ENCODE measurements at regions not wholly inside any gene's neighbourhood (a gene's known extent, or its start where the extent isn't known, plus 50 kb on each side); places are given as distances from the start of the nearest gene placed in this dataset.

DNA sequence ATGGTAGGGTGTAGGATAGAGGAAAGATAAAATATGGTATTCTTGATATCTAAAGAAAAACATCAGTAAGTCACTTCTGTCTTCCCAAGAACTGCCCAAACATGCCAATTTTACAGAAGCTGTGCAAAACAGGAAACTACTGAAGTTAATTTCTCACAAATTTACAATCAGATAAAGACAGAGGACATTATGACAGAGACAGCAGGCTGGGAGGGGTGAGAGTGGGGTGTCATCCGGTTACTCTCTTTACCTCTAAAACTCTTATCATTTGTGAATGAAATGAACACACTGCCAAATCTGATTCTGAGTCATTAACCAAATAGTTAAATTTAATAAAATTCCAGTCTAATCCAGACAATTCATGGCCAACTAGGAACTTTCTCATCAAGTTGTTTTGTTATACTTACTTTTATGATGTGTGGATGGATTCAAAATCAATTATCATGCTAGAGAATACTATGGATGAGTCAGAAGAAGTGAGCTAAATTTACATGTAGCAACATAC, 323.2 kb upstream of the MEX3C start:
- Histone ChIP-seq H3K9ac (ENCODE audit: low read depth, low read length) (no peak overlapping the region), H3K4me1 (ENCODE audit: insufficient read depth, low read length) (peaks cover 24% of the 10 kb centered on the region), H3K9me3 (ENCODE audit: control insufficient read depth, insufficient read depth, low read length) (no peaks in the 10 kb centered on the region), H3K36me3 (ENCODE audit: insufficient read depth, low read length) (no peaks in the 10 kb centered on the region)

DNA sequence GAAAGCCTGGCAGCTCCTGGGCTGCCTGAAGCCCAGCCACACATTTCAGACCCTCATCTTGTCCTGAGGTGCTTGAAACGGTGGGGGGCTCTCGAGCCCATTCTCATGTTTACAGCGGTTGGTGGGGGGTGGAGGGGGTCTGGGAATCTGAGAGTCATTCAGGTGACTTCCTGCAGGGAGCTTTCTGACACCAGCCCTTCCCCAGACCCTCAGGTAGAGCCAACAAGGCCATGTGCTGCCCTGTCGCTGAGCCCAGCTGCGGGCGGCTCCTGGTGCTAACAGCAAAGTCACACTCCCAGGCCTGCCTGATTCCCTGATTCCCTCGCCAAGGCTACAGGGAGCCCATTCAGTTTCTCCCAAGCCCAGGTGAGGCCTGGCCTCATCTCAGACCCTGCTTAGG, 324.9 kb upstream of the MEX3C start:
- no peaks in the 10 kb centered on the region for H3K36me3 ChIP-seq (ENCODE audit: insufficient read depth, low read length)
- peaks cover 24% of the 10 kb centered on the region for H3K4me1 ChIP-seq (ENCODE audit: insufficient read depth, low read length)
- no peaks in the 10 kb centered on the region for H3K9me3 ChIP-seq (ENCODE audit: control insufficient read depth, insufficient read depth, low read length)
- H3K9ac ChIP-seq (ENCODE audit: low read depth, low read length): no peak overlapping the region

DNA sequence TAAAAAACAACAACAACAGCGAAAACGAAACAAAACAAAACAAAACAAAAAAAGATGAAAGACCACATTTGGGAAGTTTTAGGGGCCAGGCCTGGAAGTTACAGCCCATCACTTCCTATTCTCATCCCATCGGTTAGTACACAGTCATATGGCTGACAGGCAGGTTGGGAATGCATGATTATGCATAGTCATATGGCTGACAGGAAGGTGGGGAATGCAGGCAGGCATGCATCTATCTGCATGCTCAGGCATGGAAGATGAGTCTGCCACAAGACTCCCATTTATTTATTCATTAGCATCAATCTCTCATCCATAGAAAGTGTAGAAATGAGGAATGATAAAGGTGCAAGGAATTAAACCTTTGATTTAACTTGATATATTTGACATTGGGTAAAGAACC, 325.3 kb upstream of the MEX3C start:
- Histone ChIP-seq H3K9ac (ENCODE audit: low read depth, low read length) (no peak overlapping the region), H3K9me3 (ENCODE audit: control insufficient read depth, insufficient read depth, low read length) (no peaks in the 10 kb centered on the region), H3K36me3 (ENCODE audit: insufficient read depth, low read length) (no peaks in the 10 kb centered on the region), H3K4me1 (ENCODE audit: insufficient read depth, low read length) (peaks cover 24% of the 10 kb centered on the region)

DNA sequence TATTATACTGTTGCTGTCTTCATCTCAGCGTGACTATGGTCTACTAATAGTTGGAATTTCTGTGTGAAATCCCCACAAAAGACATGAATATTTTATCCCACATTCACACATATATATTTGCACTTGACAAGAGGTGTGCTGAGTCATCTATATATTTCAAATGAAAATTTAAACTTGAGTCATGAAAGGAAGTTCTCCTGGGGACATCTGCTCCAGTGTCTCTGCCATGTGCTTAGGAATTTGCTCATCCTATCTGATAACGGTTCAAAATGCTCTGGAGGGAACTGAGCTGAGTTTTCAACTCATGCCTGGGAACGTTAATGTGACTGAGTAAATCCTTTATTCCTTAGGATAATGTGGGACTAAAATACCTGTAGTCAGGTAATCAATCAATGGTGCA, 326.2 kb upstream of the MEX3C start:
- no peak overlapping the region for H3K9ac ChIP-seq (ENCODE audit: low read depth, low read length)
- peaks cover 24% of the 10 kb centered on the region for H3K4me1 ChIP-seq (ENCODE audit: insufficient read depth, low read length)
- no peaks in the 10 kb centered on the region for H3K36me3 ChIP-seq (ENCODE audit: insufficient read depth, low read length)
- H3K9me3 ChIP-seq (ENCODE audit: control insufficient read depth, insufficient read depth, low read length): no peaks in the 10 kb centered on the region

DNA sequence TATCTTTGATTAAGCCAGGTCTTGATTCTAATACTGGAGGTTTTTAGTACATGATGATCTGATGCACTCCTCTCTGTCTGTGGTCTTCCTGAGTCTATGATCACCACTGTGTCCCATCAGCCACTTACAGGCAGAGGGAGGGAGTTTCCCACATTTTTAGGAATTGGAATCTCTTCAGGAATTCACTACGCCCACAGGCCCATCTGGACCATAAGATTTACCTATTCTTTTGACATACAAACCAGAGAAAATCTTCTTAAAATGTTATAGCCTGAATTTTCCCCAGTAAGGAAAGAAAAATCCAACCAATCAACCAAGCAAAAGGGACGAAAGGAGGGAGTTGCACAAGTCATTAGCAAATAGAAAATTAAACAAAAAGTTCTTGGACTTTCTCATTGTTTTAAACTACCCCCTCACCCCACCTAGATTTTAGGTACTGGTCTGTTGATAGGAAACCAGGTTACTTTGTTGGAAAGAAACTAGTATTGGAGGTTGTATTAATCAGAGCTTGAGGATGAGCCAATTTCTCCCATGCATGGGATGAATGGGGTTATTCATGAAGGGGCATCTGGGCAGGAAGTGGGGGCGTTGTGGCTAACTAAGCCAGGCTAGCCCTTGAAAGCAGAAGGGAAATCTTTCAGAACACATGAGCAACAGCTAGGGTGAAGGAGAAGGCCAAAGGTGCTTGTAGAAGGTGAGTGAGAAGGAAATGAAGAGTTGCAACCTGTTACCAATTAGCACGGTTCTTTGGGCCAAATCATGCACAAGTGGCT, 328.2 kb upstream of the MEX3C start:
- Histone ChIP-seq H3K4me1 (ENCODE audit: insufficient read depth, low read length) (peaks cover 18% of the 10 kb centered on the region), H3K9ac (ENCODE audit: low read depth, low read length) (no peak overlapping the region), H3K9me3 (ENCODE audit: control insufficient read depth, insufficient read depth, low read length) (no peaks in the 10 kb centered on the region), H3K36me3 (ENCODE audit: insufficient read depth, low read length) (no peaks in the 10 kb centered on the region)

DNA sequence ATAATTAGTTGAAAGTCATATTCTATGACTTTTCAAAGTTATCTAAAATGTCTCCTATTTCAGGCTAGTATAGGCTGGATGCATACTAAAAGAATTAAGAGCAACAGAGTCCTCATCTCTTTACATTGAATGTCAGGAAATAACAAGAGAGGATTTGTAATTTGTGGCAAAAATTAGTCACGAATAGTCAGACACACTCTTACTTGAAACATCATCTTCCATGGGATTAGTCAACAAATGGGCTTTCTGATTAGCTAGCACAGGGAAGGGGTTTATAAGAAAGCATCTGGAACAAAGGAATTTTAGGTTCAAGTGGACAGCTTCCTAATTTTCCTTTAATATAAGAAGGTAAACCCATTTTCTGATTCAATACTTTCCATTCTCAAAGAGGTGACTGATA, 330.3 kb upstream of the MEX3C start:
- peaks cover 11% of the 10 kb centered on the region for H3K4me1 ChIP-seq (ENCODE audit: insufficient read depth, low read length)
- H3K9ac ChIP-seq (ENCODE audit: low read depth, low read length): no peak overlapping the region
- H3K9me3 ChIP-seq (ENCODE audit: control insufficient read depth, insufficient read depth, low read length): no peaks in the 10 kb centered on the region
- no peaks in the 10 kb centered on the region for H3K36me3 ChIP-seq (ENCODE audit: insufficient read depth, low read length)

DNA sequence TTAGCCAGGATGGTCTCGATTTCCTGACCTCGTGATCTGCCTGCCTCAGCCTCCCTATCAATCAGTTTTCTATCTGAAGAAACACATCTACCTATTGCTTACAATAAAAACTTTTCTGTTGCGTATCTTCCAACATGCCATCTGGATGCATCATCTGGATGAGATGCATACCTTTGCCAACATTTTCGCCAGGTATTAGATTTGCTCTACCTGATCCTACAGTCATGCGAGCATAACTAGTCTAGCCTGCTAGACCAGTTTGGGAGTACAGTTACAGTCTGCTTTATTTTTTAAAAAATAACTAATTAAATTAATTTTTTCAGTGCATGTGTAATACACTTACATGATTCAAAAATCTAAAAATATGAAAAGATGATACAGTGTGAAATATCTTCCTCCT, 334.0 kb upstream of the MEX3C start:
- no peaks in the 10 kb centered on the region for H3K9me3 ChIP-seq (ENCODE audit: control insufficient read depth, insufficient read depth, low read length)
- H3K36me3 ChIP-seq (ENCODE audit: insufficient read depth, low read length): no peaks in the 10 kb centered on the region
- H3K4me1 ChIP-seq (ENCODE audit: insufficient read depth, low read length): no peaks in the 10 kb centered on the region
- H3K9ac ChIP-seq (ENCODE audit: low read depth, low read length): no peak overlapping the region

DNA sequence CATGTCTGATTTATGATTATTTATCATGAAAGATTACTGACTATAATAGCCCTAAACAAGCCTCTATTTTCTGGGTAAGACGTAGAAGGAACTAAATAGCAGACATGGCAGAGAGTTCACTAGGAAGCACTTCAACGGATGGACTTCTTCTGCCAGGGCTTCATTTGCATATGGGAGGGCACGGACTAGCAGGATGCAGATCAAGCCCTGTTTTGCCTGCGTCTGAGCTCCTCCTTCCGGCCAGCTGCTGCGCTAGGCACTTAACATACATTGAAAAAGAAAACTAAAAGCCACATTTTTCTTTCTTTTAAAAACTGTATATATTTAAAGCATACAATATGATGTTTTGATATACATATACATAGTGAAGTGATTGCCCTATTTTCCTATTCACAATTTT, 340.0 kb upstream of the MEX3C start:
- Histone ChIP-seq H3K9me3 (ENCODE audit: control insufficient read depth, insufficient read depth, low read length) (no peaks in the 10 kb centered on the region), H3K4me1 (ENCODE audit: insufficient read depth, low read length) (peaks cover 6% of the 10 kb centered on the region; the same call in 1 of the 2 replicates), H3K9ac (ENCODE audit: low read depth, low read length) (no peak overlapping the region), H3K36me3 (ENCODE audit: insufficient read depth, low read length) (no peaks in the 10 kb centered on the region)

DNA sequence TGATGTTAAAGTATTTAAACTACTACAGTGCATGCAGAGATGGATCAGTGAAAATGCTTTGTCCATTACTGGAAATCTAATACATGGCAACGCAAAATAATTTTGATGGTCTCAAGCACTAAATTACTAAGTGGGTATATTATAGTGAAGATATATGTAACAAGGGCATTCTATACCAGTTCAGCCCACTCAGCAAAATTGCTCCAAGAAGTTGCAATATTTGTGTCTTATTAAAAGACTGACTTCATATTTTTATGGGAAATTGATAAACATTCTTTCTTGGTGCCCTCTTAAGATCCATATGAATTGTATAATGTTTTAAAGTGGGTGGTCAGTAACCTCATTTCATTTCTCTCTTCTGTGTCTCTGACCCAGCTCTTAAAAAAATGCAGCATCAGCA, 343.1 kb upstream of the MEX3C start:
- Histone ChIP-seq H3K9ac (ENCODE audit: low read depth, low read length) (no peak overlapping the region), H3K4me1 (ENCODE audit: insufficient read depth, low read length) (peaks cover 6% of the 10 kb centered on the region; the same call in 1 of the 2 replicates), H3K36me3 (ENCODE audit: insufficient read depth, low read length) (no peaks in the 10 kb centered on the region), H3K9me3 (ENCODE audit: control insufficient read depth, insufficient read depth, low read length) (no peaks in the 10 kb centered on the region)

DNA sequence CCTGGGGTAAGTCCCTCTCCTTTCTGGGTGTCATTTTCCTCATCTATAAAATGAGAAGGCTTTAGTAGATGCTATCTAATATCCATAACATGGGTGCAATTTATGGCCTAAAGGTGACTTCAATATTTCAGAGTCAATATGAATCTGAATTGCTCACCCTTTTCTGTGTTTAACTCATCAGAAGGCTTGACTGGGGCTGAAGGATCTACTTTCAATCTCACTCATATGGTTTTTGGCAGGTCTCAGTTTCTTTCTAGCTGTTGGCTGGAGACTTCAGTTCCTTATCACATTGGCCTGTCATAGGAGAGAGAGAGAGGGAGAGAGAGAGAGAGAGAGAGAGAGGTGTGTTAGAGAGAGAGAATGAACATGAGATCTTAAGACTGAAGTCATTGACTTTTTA, 343.7 kb upstream of the MEX3C start:
- no peak overlapping the region for H3K9ac ChIP-seq (ENCODE audit: low read depth, low read length)
- H3K36me3 ChIP-seq (ENCODE audit: insufficient read depth, low read length): no peaks in the 10 kb centered on the region
- peaks cover 6% of the 10 kb centered on the region; the same call in 1 of the 2 replicates for H3K4me1 ChIP-seq (ENCODE audit: insufficient read depth, low read length)
- no peaks in the 10 kb centered on the region for H3K9me3 ChIP-seq (ENCODE audit: control insufficient read depth, insufficient read depth, low read length)

DNA sequence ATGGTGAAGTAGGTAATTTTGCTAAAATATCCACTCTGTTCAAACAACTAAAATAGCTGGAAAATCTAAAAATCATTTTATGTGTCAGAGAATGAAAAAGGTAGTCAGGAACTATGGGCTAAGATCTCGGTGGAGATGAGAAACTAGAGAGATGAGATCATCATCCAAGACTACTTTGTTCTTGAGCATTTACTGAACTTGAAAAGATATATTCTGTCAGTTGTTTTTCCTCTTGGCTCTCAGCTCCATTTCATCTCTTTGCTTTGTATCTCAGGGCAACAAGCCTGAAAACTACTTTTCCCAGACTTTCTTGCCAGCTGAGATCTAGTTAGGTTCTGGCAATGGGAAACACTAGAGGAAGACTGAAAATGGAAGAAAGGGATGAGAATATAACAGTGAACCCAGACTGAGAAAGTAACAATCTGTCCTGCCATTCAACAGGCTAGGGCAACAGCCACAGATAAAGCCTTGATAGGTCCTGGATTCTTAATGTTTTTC, 346.2 kb upstream of the MEX3C start:
- Histone ChIP-seq H3K36me3 (ENCODE audit: insufficient read depth, low read length) (no peaks in the 10 kb centered on the region), H3K9ac (ENCODE audit: low read depth, low read length) (no peak overlapping the region)

DNA sequence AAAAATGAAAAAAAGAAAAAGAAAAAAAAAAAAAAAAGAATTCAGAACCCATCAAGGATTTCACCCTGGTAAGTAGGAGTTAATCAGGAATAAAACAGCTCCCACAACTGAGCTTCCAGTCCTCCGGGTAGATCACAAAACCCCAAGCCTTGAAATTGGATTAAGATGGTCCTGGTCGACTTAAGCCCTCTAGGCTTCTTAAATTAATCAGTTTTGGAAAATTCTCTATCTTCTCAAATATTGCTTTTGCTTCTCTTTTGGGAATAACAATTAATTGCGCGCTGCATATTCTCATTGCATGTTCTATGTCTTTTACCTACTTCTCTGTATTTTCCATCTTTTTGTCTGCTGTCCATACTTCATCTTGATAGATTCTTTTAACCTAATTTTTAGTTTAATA, 348.0 kb upstream of the MEX3C start:
- H3K9me3 ChIP-seq (ENCODE audit: control insufficient read depth, insufficient read depth, low read length): no peaks in the 10 kb centered on the region
- no peaks in the 10 kb centered on the region for H3K36me3 ChIP-seq (ENCODE audit: insufficient read depth, low read length)
- no peaks in the 10 kb centered on the region for H3K4me1 ChIP-seq (ENCODE audit: insufficient read depth, low read length)
- no peak overlapping the region for H3K9ac ChIP-seq (ENCODE audit: low read depth, low read length)

More for the DNA sequence above, 346.2 kb upstream of the MEX3C start:
- H3K4me1 ChIP-seq (ENCODE audit: insufficient read depth, low read length): no peaks in the 10 kb centered on the region
- H3K9me3 ChIP-seq (ENCODE audit: control insufficient read depth, insufficient read depth, low read length): no peaks in the 10 kb centered on the region

DNA sequence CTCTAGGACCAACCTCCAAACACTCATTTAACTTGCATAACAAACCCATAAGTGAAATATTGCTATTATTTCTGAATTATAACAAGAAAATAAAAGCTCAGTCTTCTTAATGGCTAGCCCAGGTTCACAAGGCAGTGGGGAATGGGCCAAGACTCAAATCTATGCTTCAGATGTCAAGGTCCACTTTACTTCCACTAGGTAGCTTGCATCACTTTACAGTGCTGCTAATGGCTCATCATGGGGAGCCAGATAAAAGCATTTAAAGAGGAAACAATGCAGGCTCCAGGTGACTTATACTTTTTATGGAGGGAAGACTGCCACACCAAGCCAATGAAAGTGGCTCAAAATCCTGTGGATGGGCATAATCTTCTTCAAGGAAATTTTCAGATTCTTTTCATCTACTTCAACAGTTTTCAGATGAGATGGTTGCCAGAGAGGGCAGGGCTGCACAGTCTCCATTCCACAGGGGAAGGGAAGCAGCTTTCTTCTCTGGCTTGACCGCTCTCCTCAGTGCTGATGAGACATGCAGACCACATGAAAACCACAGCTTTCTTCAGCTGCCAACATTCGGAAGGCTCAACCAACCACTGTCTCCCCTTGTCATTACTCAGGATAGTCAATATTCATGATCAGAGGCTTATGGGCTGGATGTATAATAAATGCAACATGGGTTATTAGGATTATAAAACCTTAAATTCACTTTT, 361.9 kb upstream of the MEX3C start:
- Histone ChIP-seq H3K9ac (ENCODE audit: low read depth, low read length) (no peak overlapping the region), H3K4me1 (ENCODE audit: insufficient read depth, low read length) (peaks cover 4% of the 10 kb centered on the region; the same call in 1 of the 2 replicates), H3K36me3 (ENCODE audit: insufficient read depth, low read length) (no peaks in the 10 kb centered on the region), H3K9me3 (ENCODE audit: control insufficient read depth, insufficient read depth, low read length) (no peaks in the 10 kb centered on the region)

DNA sequence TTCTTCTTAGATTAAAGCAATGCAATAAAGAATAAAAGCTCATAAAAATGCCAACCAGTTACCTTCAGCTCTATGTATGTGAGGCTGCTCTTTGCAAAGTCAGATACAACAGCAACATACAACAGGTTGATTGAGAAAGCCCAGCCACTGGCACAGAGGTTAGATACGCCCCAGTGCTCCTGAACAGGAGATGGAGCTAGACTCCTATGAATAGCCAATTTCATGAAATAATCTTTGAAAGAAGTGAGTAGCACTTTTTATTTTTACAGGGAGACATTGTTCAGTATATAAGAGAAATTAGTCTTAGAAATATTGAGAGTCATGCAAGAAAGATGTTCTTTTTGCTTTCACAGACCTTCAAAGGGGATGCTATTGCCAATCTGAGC, 362.4 kb upstream of the MEX3C start:
- Histone ChIP-seq H3K4me1 (ENCODE audit: insufficient read depth, low read length) (peaks cover 4% of the 10 kb centered on the region; the same call in 1 of the 2 replicates), H3K9ac (ENCODE audit: low read depth, low read length) (no peak overlapping the region), H3K9me3 (ENCODE audit: control insufficient read depth, insufficient read depth, low read length) (no peaks in the 10 kb centered on the region), H3K36me3 (ENCODE audit: insufficient read depth, low read length) (no peaks in the 10 kb centered on the region)

DNA sequence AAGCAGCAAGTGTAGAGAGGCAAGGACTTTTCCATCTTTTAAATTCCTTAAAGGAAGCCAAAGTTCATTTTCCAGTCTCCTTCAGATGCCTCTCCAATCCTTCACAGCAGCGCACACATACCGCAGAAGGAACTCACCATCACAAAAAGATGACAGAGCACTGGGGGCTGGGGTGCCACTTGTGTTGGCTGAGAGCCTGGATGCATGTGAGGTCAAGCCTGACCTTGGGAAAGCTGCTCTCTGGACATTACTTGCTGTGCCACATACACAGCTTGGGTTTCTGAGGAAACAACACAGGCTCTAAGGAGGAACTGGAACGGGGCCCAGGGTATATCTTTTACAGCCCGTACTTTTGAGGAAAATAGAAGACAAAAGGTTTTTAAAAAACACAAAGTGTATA, 364.3 kb upstream of the MEX3C start:
- no peak overlapping the region for H3K9ac ChIP-seq (ENCODE audit: low read depth, low read length)
- H3K36me3 ChIP-seq (ENCODE audit: insufficient read depth, low read length): no peaks in the 10 kb centered on the region
- peaks cover 4% of the 10 kb centered on the region; the same call in 1 of the 2 replicates for H3K4me1 ChIP-seq (ENCODE audit: insufficient read depth, low read length)
- H3K9me3 ChIP-seq (ENCODE audit: control insufficient read depth, insufficient read depth, low read length): no peaks in the 10 kb centered on the region; the same call in 1 of the 2 replicates

All from ES-I3 (cell line).